ENCODE measurements at regions not wholly inside any gene's neighbourhood (a gene's known extent, or its start where the extent isn't known, plus 50 kb on each side); places are given as distances from the start of the nearest gene placed in this dataset.

DNA sequence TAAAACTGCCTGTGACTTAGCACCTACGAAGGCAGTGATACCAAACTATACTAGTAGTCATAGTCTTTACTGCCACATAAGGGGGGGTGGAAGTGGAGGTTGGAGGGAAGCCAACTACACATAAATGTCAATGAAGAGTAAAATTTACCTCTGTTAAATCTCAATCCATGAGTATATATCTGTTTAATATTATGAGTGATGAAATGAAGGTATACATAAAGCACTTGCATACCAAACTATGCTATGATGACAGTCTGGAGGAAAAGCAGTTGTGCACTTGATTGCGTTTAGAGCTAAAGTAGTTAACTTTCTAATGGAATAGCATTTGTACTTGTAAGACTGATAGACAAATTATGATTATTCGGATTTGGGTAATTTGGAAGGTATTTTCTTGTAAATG lies 129.2 kb upstream of the POU5F2 start:
- intact Hi-C loops (cut with micrococcal nuclease; ENCODE audit: unreplicated experiment) = no loop called here
- Histone ChIP-seq H3K27me3 (replicated peaks; ENCODE audit: insufficient read depth, low read depth, low read length, poor library complexity) (no peaks in the 10 kb centered on the region), H3K4me1 (ENCODE audit: insufficient read depth, low read length, poor library complexity, severe bottlenecking) (no peaks in the 10 kb centered on the region), H3K4me3 (ENCODE audit: low read depth, low read length, poor library complexity, severe bottlenecking) (no peak overlapping the region), H3K27ac (ENCODE audit: low read depth, low read length, poor library complexity, severe bottlenecking) (no peak overlapping the region), H3K36me3 (ENCODE audit: insufficient read depth, low read length, poor library complexity, severe bottlenecking) (no peaks in the 10 kb centered on the region), H3K9me3 (ENCODE audit: low read depth, low read length, poor library complexity, severe bottlenecking) (no peaks in the 10 kb centered on the region)
- TF ChIP-seq, protein P1, sequence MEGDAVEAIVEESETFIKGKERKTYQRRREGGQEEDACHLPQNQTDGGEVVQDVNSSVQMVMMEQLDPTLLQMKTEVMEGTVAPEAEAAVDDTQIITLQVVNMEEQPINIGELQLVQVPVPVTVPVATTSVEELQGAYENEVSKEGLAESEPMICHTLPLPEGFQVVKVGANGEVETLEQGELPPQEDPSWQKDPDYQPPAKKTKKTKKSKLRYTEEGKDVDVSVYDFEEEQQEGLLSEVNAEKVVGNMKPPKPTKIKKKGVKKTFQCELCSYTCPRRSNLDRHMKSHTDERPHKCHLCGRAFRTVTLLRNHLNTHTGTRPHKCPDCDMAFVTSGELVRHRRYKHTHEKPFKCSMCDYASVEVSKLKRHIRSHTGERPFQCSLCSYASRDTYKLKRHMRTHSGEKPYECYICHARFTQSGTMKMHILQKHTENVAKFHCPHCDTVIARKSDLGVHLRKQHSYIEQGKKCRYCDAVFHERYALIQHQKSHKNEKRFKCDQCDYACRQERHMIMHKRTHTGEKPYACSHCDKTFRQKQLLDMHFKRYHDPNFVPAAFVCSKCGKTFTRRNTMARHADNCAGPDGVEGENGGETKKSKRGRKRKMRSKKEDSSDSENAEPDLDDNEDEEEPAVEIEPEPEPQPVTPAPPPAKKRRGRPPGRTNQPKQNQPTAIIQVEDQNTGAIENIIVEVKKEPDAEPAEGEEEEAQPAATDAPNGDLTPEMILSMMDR (conservative IDR thresholded peaks at IDR 0.05; ENCODE audit: low read depth, low read length) = no peak
- no peak for TF ChIP-seq EZH2 (IDR thresholded peaks at IDR 0.05; ENCODE audit: borderline replicate concordance, low read depth, low read length, poor library complexity, severe bottlenecking)
- ChIA-PET POLR2A (ENCODE audit: low non-redundant PET) (interaction anchor here (0.7 kb wide), 1 partner anchor 22 kb away, joined by 3 read pairs; no protein-coding TSS in a partner anchor), CTCF (no interaction called here)
- DNase-seq (ENCODE audit: low spot score) = no peak
- BruUV-seq (replicated peaks) = no TSS peak

GRCh38 chr5:93868851-93869250 lies 127.5 kb upstream of the POU5F2 start:
- TF ChIP-seq, protein P1 (conservative IDR thresholded peaks at IDR 0.05; ENCODE audit: low read depth, low read length) = no peak
- TF ChIP-seq EZH2 (IDR thresholded peaks at IDR 0.05; ENCODE audit: borderline replicate concordance, low read depth, low read length, poor library complexity, severe bottlenecking) = no peak
- H3K9me3 ChIP-seq (ENCODE audit: low read depth, low read length, poor library complexity, severe bottlenecking) = no peaks in the 10 kb centered on the region
- ChIA-PET POLR2A (ENCODE audit: low non-redundant PET) (no interaction called here), CTCF (no interaction called here)
- intact Hi-C loops (cut with micrococcal nuclease; ENCODE audit: unreplicated experiment) = no loop called here
- H3K4me1 ChIP-seq (ENCODE audit: insufficient read depth, low read length, poor library complexity, severe bottlenecking) = no peaks in the 10 kb centered on the region
- no peaks in the 10 kb centered on the region for H3K27me3 ChIP-seq (replicated peaks; ENCODE audit: insufficient read depth, low read depth, low read length, poor library complexity)
- no peak overlapping the region for H3K4me3 ChIP-seq (ENCODE audit: low read depth, low read length, poor library complexity, severe bottlenecking)
- H3K36me3 ChIP-seq (ENCODE audit: insufficient read depth, low read length, poor library complexity, severe bottlenecking) = no peaks in the 10 kb centered on the region
- DNase-seq (ENCODE audit: low spot score) = no peak
- no TSS peak for BruUV-seq (replicated peaks)
- H3K27ac ChIP-seq (ENCODE audit: low read depth, low read length, poor library complexity, severe bottlenecking) = no peak overlapping the region

DNA sequence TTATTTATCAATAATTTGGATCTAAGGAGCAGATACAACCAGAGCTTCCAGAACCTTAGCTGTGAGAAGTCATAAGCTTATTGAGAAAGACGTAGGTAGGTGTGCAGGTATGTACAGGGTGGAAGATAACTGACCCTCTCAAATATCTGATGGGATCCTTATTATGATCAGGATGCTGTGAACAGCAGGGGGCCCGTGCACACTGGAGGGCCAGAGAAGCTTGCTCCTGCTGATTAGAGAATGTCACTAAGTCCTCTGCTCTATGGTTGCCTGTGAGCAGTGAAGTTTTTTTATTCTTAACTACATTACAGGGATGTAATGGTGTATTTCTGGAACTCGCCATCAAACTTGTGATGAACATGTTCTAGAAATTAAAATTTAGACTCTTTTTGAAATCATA lies 108.9 kb upstream of the POU5F2 start:
- CTCF ChIA-PET = no interaction called here

More for the DNA sequence above, 108.9 kb upstream of the POU5F2 start:
- H3K9me3 ChIP-seq (ENCODE audit: low read depth, low read length, poor library complexity, severe bottlenecking) = no peaks in the 10 kb centered on the region
- intact Hi-C loops (cut with micrococcal nuclease; ENCODE audit: unreplicated experiment) = no loop called here
- POLR2A ChIA-PET (ENCODE audit: low non-redundant PET) = no interaction called here
- no peak for DNase-seq (ENCODE audit: low spot score)
- BruUV-seq (replicated peaks) = no TSS peak
- H3K4me3 ChIP-seq (ENCODE audit: low read depth, low read length, poor library complexity, severe bottlenecking) = no peak overlapping the region
- H3K27me3 ChIP-seq (replicated peaks; ENCODE audit: insufficient read depth, low read depth, low read length, poor library complexity) = no peaks in the 10 kb centered on the region
- H3K36me3 ChIP-seq (ENCODE audit: insufficient read depth, low read length, poor library complexity, severe bottlenecking) = no peaks in the 10 kb centered on the region
- H3K27ac ChIP-seq (ENCODE audit: low read depth, low read length, poor library complexity, severe bottlenecking) = no peak overlapping the region
- H3K4me1 ChIP-seq (ENCODE audit: insufficient read depth, low read length, poor library complexity, severe bottlenecking) = no peaks in the 10 kb centered on the region
- no peak for TF ChIP-seq EZH2 (IDR thresholded peaks at IDR 0.05; ENCODE audit: borderline replicate concordance, low read depth, low read length, poor library complexity, severe bottlenecking)
- TF ChIP-seq, protein P1 (conservative IDR thresholded peaks at IDR 0.05; ENCODE audit: low read depth, low read length) = no peak

Measured in A673 (cell line).